Globus pallidus (tissue), 1 donor: ENCODE measurements at regions not wholly inside any gene's neighbourhood (a gene's known extent, or its start where the extent isn't known, plus 50 kb on each side); places are given as distances from the start of the nearest gene placed in this dataset.
"Not testable (repeated sequence)": the region's sequence is repeated elsewhere in the genome, so short reads cannot be mapped to it uniquely, and the experiment has no call there.

Experiments used
- DNase-seq: peaks from one replicate; pipeline ENCODE4 v3.0.0-alpha.2; 2015; ENCODE audit warnings: low spot score

GRCh38 chr12:131458048-131458374, 252.9 kb upstream of the SFSWAP start:
- DNase-seq = no peak

GRCh38 chr12:131458931-131459772, 251.7 kb upstream of the SFSWAP start:
- no peak for DNase-seq

- no peak for DNase-seq
Measured at GRCh38 chr12:131459773-131460365, 251.0 kb upstream of the SFSWAP start.

GRCh38 chr12:131460520-131460919, 250.4 kb upstream of the SFSWAP start:
- peak; percentile 35 for DNase-seq

- no peak for DNase-seq
Measured at GRCh38 chr12:131461096-131461495, 249.8 kb upstream of the SFSWAP start.

GRCh38 chr12:131463174-131463573, 247.7 kb upstream of the SFSWAP start:
- DNase-seq = no peak

GRCh38 chr12:131464081-131464480, 246.8 kb upstream of the SFSWAP start:
- no peak for DNase-seq

GRCh38 chr12:131466306-131466705, 244.6 kb upstream of the SFSWAP start:
- no peak for DNase-seq

- DNase-seq = no peak
Measured at GRCh38 chr12:131466932-131467331, 244.0 kb upstream of the SFSWAP start.

- DNase-seq = no peak
Measured at GRCh38 chr12:131468206-131468605, 242.7 kb upstream of the SFSWAP start.

GRCh38 chr12:131469945-131470344, 240.9 kb upstream of the SFSWAP start:
- not testable (repeated sequence) for DNase-seq

- DNase-seq = no peak
Measured at GRCh38 chr12:131471271-131471905, 239.5 kb upstream of the SFSWAP start.

GRCh38 chr12:131471946-131472732, 238.8 kb upstream of the SFSWAP start:
- DNase-seq = no peak

- DNase-seq = no peak
Measured at GRCh38 chr12:131473261-131473660, 237.6 kb upstream of the SFSWAP start.

GRCh38 chr12:131473741-131474709, 236.9 kb upstream of the SFSWAP start:
- DNase-seq = no peak

- DNase-seq = not testable (repeated sequence)
Measured at GRCh38 chr12:131475012-131475411, 235.9 kb upstream of the SFSWAP start.

GRCh38 chr12:131477613-131478012, 233.3 kb upstream of the SFSWAP start:
- DNase-seq = no peak

GRCh38 chr12:131478468-131478867, 232.4 kb upstream of the SFSWAP start:
- no peak for DNase-seq

- no peak for DNase-seq
Measured at GRCh38 chr12:131482199-131482598, 228.7 kb upstream of the SFSWAP start.

GRCh38 chr12:131482686-131483085, 228.2 kb upstream of the SFSWAP start:
- DNase-seq = no peak
